Karpas-422 (cell line): ENCODE measurements at regions not wholly inside any gene's neighbourhood (a gene's known extent, or its start where the extent isn't known, plus 50 kb on each side); places are given as distances from the start of the nearest gene placed in this dataset.

Experiments used
- DNase-seq: peaks from one replicate; pipeline ENCODE4 v3.0.0-alpha.2; 2015
- H2AFZ ChIP-seq: fragments of 200-600 bp; sonication (generic); 2 replicates; pipeline ENCODE4 v1.6.1; 2014; ENCODE audit warnings: antibody characterized with exemption, low read length, mixed read lengths
- H3K27ac ChIP-seq: fragments of 200-600 bp; sonication (generic); 2 replicates; pipeline ENCODE4 v1.5.1; 2014; ENCODE audit warnings: mild to moderate bottlenecking, low read length, moderate library complexity
- H3K27me3 ChIP-seq: fragments of 200-600 bp; sonication (generic); 2 replicates; pipeline ENCODE4 v1.6.1; 2014; ENCODE audit warnings: low read length, mixed read lengths
- H3K36me3 ChIP-seq: fragments of 200-600 bp; sonication (generic); 2 replicates; pipeline ENCODE4 v1.6.1; 2014; ENCODE audit warnings: low read length, mixed read lengths; ENCODE audit not compliant: insufficient read depth
- H3K4me1 ChIP-seq: fragments of 200-600 bp; sonication (generic); 2 replicates; pipeline ENCODE4 v1.6.1; 2014; ENCODE audit warnings: mild to moderate bottlenecking, low read length, mixed read lengths
- H3K4me2 ChIP-seq: fragments of 200-600 bp; sonication (generic); 2 replicates; pipeline ENCODE4 v1.6.1; 2014; ENCODE audit warnings: low read length, low read depth, mild to moderate bottlenecking; ENCODE audit not compliant: poor library complexity, severe bottlenecking
- H3K4me3 ChIP-seq: fragments of 200-600 bp; sonication (generic); 2 replicates; pipeline ENCODE4 v1.5.1; 2014; ENCODE audit warnings: mild to moderate bottlenecking, antibody characterized with exemption, low read length, mixed read lengths
- H3K79me2 ChIP-seq: fragments of 200-600 bp; sonication (generic); 2 replicates; pipeline ENCODE4 v1.6.1; 2014; ENCODE audit warnings: mild to moderate bottlenecking, low read length, mixed read lengths
- H3K9ac ChIP-seq: fragments of 200-600 bp; sonication (generic); 2 replicates; pipeline ENCODE4 v1.6.0; 2014; ENCODE audit warnings: low read length
- H3K9me2 ChIP-seq: fragments of 200-600 bp; sonication (generic), shearing (Covaris generic); replicated peaks from 2 replicates; pipeline ENCODE4 v1.6.0; 2014; ENCODE audit warnings: mild to moderate bottlenecking, low read length, moderate library complexity; ENCODE audit not compliant: insufficient read depth
- H3K9me3 ChIP-seq: fragments of 300-700, 200-600 bp; sonication (generic); 2 replicates; pipeline ENCODE4 v1.6.1; 2014; ENCODE audit warnings: low read length, mixed read lengths
- H4K20me1 ChIP-seq: fragments of 200-600 bp; sonication (generic); 2 replicates; pipeline ENCODE4 v1.6.1; 2014; ENCODE audit warnings: mild to moderate bottlenecking, antibody characterized with exemption, low read length, low read depth; ENCODE audit not compliant: insufficient read depth

DNA sequence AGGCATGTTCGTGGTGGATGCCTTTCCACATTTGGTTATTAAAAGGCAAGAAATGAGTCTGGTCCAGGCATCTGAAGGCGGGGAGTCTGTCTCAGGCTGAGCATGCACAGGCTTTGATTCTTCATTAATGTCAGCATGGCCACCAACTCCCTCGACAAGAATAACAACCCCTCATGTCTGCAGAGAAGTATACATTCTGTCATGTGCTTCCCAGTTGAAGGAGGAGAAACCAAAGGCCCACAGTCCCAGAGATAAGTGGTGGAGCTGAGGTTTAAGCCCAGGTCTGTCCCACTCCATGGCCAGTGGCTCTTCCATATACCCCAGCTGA, 61.6 kb upstream of the LAPTM5 start:
- no peaks in the 10 kb centered on the region for H3K36me3 ChIP-seq
- H3K9me2 ChIP-seq: no peaks in the 10 kb centered on the region
- no peaks in the 10 kb centered on the region for H3K79me2 ChIP-seq
- no peak overlapping the region for H3K9ac ChIP-seq
- no peak for DNase-seq
- H3K4me2 ChIP-seq: no peak overlapping the region
- peaks cover 12% of the 10 kb centered on the region for H3K4me1 ChIP-seq
- H2AFZ ChIP-seq: no peak overlapping the region
- H3K27ac ChIP-seq: no peak overlapping the region
- H3K27me3 ChIP-seq: no peaks in the 10 kb centered on the region
- H3K9me3 ChIP-seq: no peaks in the 10 kb centered on the region
- no peak overlapping the region for H3K4me3 ChIP-seq
- H4K20me1 ChIP-seq: no peaks in the 10 kb centered on the region

DNA sequence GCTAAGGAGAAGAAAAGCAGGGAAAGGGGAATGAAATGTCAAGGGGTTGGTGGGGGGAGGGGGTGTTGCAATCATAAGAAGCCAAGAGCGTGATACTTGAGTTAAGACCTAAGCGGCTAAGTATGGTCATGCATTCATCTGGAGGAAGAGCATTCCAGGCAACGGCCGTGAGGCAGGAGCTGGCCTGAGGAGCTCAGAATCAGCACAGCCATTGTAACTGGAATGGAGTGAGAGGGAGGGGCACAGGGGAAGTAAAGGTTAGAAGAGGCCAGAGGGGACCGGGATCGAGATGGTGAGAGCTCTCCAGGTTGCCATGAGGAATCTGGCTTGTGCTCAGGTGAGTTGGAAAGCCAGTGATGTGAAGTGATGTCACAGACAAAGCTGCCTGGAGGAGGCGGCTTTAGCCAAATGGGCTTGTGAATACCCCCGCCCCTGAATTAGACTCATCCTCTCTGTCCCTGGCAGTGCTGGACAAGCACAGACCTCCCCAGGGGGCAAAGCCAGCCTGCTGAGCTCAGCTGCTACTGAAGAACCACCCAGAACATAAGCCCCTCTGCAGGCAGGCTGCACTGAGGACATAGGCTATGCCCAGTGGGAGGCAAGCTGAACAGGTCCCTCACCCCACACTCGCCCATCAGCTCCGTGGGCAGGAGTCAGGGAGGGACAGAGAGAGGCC, 61.1 kb upstream of the LAPTM5 start:
- no peak overlapping the region for H3K4me3 ChIP-seq
- no peak overlapping the region for H3K4me2 ChIP-seq
- peaks cover 14% of the 10 kb centered on the region for H3K4me1 ChIP-seq
- no peak overlapping the region for H2AFZ ChIP-seq
- no peaks in the 10 kb centered on the region for H3K79me2 ChIP-seq
- H4K20me1 ChIP-seq: no peaks in the 10 kb centered on the region
- 0 out of 2 replicates have a peak, but pooled peaks cover 2% of the 10 kb centered on the region for H3K27me3 ChIP-seq
- H3K27ac ChIP-seq: no peak overlapping the region
- H3K9ac ChIP-seq: no peak overlapping the region
- DNase-seq: no peak
- no peaks in the 10 kb centered on the region for H3K36me3 ChIP-seq
- no peaks in the 10 kb centered on the region for H3K9me3 ChIP-seq
- H3K9me2 ChIP-seq: no peaks in the 10 kb centered on the region

- H3K9me2 ChIP-seq: no peaks in the 10 kb centered on the region
- H2AFZ ChIP-seq: no peak overlapping the region
- H3K9me3 ChIP-seq: no peaks in the 10 kb centered on the region
- no peaks in the 10 kb centered on the region for H4K20me1 ChIP-seq
- H3K27me3 ChIP-seq: 0 out of 2 replicates have a peak, but pooled peaks cover 2% of the 10 kb centered on the region
- H3K4me1 ChIP-seq: peaks cover 18% of the 10 kb centered on the region
- no peaks in the 10 kb centered on the region for H3K36me3 ChIP-seq
- no peak overlapping the region for H3K4me3 ChIP-seq
- no peak overlapping the region for H3K9ac ChIP-seq
- DNase-seq: no peak
- H3K27ac ChIP-seq: no peak overlapping the region
- no peaks in the 10 kb centered on the region for H3K79me2 ChIP-seq
- H3K4me2 ChIP-seq: no peak overlapping the region
Measured at GRCh38 chr1:30817548-30817947, 60.0 kb upstream of the LAPTM5 start.

GRCh38 chr1:30817077-30817438, 59.5 kb upstream of the LAPTM5 start:
- Histone ChIP-seq H4K20me1 (no peaks in the 10 kb centered on the region), H3K27me3 (0 out of 2 replicates have a peak, but pooled peaks cover 2% of the 10 kb centered on the region), H3K27ac (no peak overlapping the region), H3K4me2 (no peak overlapping the region), H3K4me1 (peaks cover 18% of the 10 kb centered on the region), H3K4me3 (no peak overlapping the region), H3K36me3 (no peaks in the 10 kb centered on the region), H3K9ac (no peak overlapping the region), H3K79me2 (no peaks in the 10 kb centered on the region), H3K9me2 (no peaks in the 10 kb centered on the region), H3K9me3 (no peaks in the 10 kb centered on the region), H2AFZ (no peak overlapping the region)
- DNase-seq: no peak

DNA sequence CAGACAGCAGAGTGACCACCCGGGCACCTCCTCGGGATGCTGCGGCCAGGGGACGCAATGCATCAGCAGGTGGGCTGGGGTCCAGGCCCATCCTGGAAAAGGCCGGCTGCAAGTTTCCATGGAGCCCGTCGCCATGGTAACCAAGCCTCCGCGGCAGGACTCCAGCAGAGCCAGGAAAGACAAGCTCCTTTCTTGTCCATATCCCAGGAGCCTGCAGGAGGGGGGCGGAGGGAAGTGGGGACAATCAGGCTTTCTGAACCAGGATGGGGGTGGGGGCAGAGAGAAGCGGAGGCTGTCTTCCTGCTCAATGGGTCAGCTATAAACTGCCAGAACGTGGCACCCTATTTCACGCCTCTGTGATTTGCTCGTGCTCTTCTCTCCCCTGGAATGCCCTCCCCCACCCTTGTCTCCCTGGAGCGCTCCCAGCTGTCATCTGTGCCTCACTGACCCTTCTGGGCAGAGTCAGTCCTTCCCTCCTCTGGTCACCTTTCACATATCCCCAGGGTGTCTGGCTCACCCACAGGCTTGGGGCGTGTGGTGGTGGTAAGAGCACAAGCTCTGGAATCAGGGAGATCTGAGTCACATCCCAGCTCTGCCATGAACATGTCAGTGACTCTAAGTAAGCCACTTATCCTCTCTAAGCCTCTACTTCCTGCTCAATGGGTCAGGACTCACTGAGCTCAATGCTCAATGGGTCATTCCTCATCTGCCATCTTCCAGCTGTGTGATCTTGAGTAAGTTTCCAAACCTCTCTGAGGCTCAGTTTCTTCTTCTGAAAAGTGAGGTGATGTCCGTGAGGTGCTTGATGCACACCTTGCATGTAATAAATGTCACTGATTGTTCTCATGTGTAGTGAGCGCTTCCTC, 58.9 kb upstream of the LAPTM5 start:
- Histone ChIP-seq H2AFZ (no peak overlapping the region), H3K79me2 (no peaks in the 10 kb centered on the region), H3K9me3 (no peaks in the 10 kb centered on the region), H3K9ac (no peak overlapping the region), H3K36me3 (no peaks in the 10 kb centered on the region), H3K4me2 (no peak overlapping the region), H4K20me1 (no peaks in the 10 kb centered on the region), H3K27ac (no peak overlapping the region), H3K4me1 (peaks cover 18% of the 10 kb centered on the region), H3K27me3 (0 out of 2 replicates have a peak, but pooled peaks cover 2% of the 10 kb centered on the region), H3K9me2 (no peaks in the 10 kb centered on the region), H3K4me3 (no peak overlapping the region)
- DNase-seq: no peak

DNA sequence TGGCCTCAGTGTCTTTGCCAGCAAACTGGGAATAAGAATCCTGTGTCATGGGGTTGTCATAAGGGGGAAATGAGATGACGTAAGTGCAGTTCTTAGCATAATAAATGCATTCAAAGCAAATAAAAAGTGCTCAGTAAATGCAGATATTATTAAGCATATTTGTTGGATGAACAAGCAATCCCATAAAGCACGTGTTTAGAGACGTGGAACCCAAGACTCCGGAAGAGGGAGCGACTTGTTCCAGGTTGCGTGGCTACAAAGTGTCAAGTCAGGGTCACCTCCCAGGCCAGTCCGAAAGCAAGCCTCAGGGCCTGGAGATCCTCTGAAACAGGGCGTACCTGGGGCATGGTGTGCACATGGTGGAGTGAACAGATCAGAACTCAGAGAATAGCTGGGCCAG, 58.0 kb upstream of the LAPTM5 start:
- no peak for DNase-seq
- Histone ChIP-seq H3K4me2 (no peak overlapping the region), H3K36me3 (no peaks in the 10 kb centered on the region), H3K9me2 (no peaks in the 10 kb centered on the region), H3K27me3 (0 out of 2 replicates have a peak, but pooled peaks cover 2% of the 10 kb centered on the region), H3K4me1 (peaks cover 24% of the 10 kb centered on the region), H3K4me3 (no peak overlapping the region), H4K20me1 (no peaks in the 10 kb centered on the region), H2AFZ (no peak overlapping the region), H3K9me3 (no peaks in the 10 kb centered on the region), H3K27ac (no peak overlapping the region), H3K79me2 (no peaks in the 10 kb centered on the region), H3K9ac (no peak overlapping the region)

GRCh38 chr1:30814292-30814691, 56.7 kb upstream of the LAPTM5 start:
- DNase-seq: no peak
- Histone ChIP-seq H3K4me1 (peaks cover 21% of the 10 kb centered on the region), H3K4me2 (no peak overlapping the region), H3K27ac (no peak overlapping the region), H2AFZ (no peak overlapping the region), H3K9me2 (no peaks in the 10 kb centered on the region), H3K9me3 (no peaks in the 10 kb centered on the region), H3K36me3 (no peaks in the 10 kb centered on the region), H3K9ac (no peak overlapping the region), H4K20me1 (peaks cover 3% of the 10 kb centered on the region; the same call in 1 of the 2 replicates), H3K4me3 (no peak overlapping the region), H3K79me2 (no peaks in the 10 kb centered on the region), H3K27me3 (0 out of 2 replicates have a peak, but pooled peaks cover 2% of the 10 kb centered on the region)

GRCh38 chr1:30812076-30812475, 54.5 kb upstream of the LAPTM5 start:
- Histone ChIP-seq H3K27me3 (0 out of 2 replicates have a peak, but pooled peaks cover 2% of the 10 kb centered on the region), H3K36me3 (no peaks in the 10 kb centered on the region), H2AFZ (no peak overlapping the region)

More at GRCh38 chr1:30812076-30812475, 54.5 kb upstream of the LAPTM5 start:
- no peak overlapping the region for H3K4me2 ChIP-seq
- H3K9me2 ChIP-seq: no peaks in the 10 kb centered on the region
- peaks cover 3% of the 10 kb centered on the region; the same call in 1 of the 2 replicates for H4K20me1 ChIP-seq
- H3K27ac ChIP-seq: no peak overlapping the region
- no peaks in the 10 kb centered on the region for H3K79me2 ChIP-seq
- H3K9ac ChIP-seq: no peak overlapping the region
- H3K9me3 ChIP-seq: no peaks in the 10 kb centered on the region
- peaks cover 33% of the 10 kb centered on the region for H3K4me1 ChIP-seq
- DNase-seq: no peak
- no peak overlapping the region for H3K4me3 ChIP-seq
